Psoas muscle (tissue), 7 donors: ENCODE measurements at regions not wholly inside any gene's neighbourhood (a gene's known extent, or its start where the extent isn't known, plus 50 kb on each side); places are given as distances from the start of the nearest gene placed in this dataset.

ENCODE experiments used
- ATAC-seq, 4 donors: fragments of 200-7000 bp; cut with Tn5 transposase; one replicate each; pipeline ENCODE4 v1.9.1; 2020; ENCODE audit warnings: moderate library complexity in 3 of 4, mild to moderate bottlenecking in 2 of 4
- DNase-seq, 2 donors: peaks; one replicate each; pipeline ENCODE4 v3.0.0-alpha.2; 2020
- H3K27ac ChIP-seq: fragments of 200-600 bp; one replicate; pipeline ENCODE4 v1.8.0; 2022
- H3K27me3 ChIP-seq, 3 donors: fragments of 200-600 bp in 1 of 3; one replicate each; pipeline versions ENCODE4 v1.6.1 to v1.8.0; 2013 to 2022; ENCODE audit warnings: low read length in 2 of 3, mild to moderate bottlenecking in 2 of 3, moderate library complexity in 1 of 3; ENCODE audit not compliant: insufficient read depth in 3 of 3
- H3K36me3 ChIP-seq, 2 donors: fragments of 200-600 bp in 1 of 2; one replicate each; pipeline versions ENCODE4 v1.6.1 to v1.8.0; 2013 to 2022; ENCODE audit warnings: low read depth in 1 of 2, mild to moderate bottlenecking in 1 of 2, moderate library complexity in 1 of 2; ENCODE audit not compliant: insufficient read depth in 1 of 2
- H3K4me1 ChIP-seq: fragments of 200-600 bp; one replicate; pipeline ENCODE4 v1.8.0; 2022
- H3K4me3 ChIP-seq: fragments of 200-600 bp; one replicate; pipeline ENCODE4 v1.8.0; 2022; ENCODE audit warnings: mild to moderate bottlenecking
- H3K9me3 ChIP-seq: fragments of 200-600 bp; one replicate; pipeline ENCODE4 v1.8.0; 2022
- CTCF ChIP-seq: fragments of 200-600 bp; IDR thresholded peaks from one replicate; pipeline ENCODE4 v1.8.0; 2022; ENCODE audit warnings: antibody characterized with exemption
- WGBS, 3 donors: extraction: QIAGEN DNeasy Blood & Tissue Kit; methylation state at CpG; one replicate each; pipeline versions ENCODE4 v1.1.6 to v1.1.7; 2013; 5-methylcytosine and 5-hydroxymethylcytosine counted together
- intact Hi-C, 2 donors: fragments of 100-400 bp; cut with DNase I; formaldehyde crosslinking; loops; one replicate each; pipeline versions ENCODE4 v1.11.0 to v1.14.2; 2022
- donor health status: healthy with polysubstance abuse.
- donor health status: DM: no; HTN: no; CAD: no; lungs with moderate emphysema.
- donor health status: Bipolar disorder and iron deficiency.
- donor health status: healthy.
- donor health status: DM: yes; HTN: yes; CAD: no.
- donor health status: DM: no; HTN: no; CAD: no.
- donor health status: DM: yes; HTN: yes; CAD: no.

- Histone ChIP-seq H3K9me3 (no peaks in the 10 kb centered on the region), H3K36me3 (no peaks in the 10 kb centered on the region), H3K4me1 (no peaks in the 10 kb centered on the region), H3K27me3 (no peaks in the 10 kb centered on the region), H3K4me3 (peak overlapping the region; percentile 43), H3K27ac (no peak overlapping the region)
- DNase-seq (no peak), ATAC-seq (no peak)
- WGBS, 3 donors = 55 to 58% (median 57%) methylated on average over 2 of the region's 2 CpGs
- intact Hi-C loops = no loop called here
- TF ChIP-seq CTCF = peak; percentile 9
Observed at GRCh38 chr5:26482810-26483375, 555.5 kb downstream of the CDH9 start.

- intact Hi-C loops = no loop called here
- no peak for TF ChIP-seq CTCF
- no peak for ATAC-seq
- Histone ChIP-seq H3K9me3 (no peaks in the 10 kb centered on the region), H3K4me3 (peak overlapping the region; percentile 43), H3K4me1 (no peaks in the 10 kb centered on the region), H3K27ac (no peak overlapping the region), H3K36me3 (no peaks in the 10 kb centered on the region), H3K27me3 (no peaks in the 10 kb centered on the region)
- no peak for DNase-seq
- 69 to 75% (median 74%) methylated on average over 5 of the region's 5 CpGs for WGBS, 3 donors
Observed at GRCh38 chr5:26482076-26482809, 556.1 kb downstream of the CDH9 start.

- Histone ChIP-seq H3K9me3 (no peaks in the 10 kb centered on the region), H3K4me3 (no peak overlapping the region), H3K27ac (no peak overlapping the region), H3K36me3 (no peaks in the 10 kb centered on the region), H3K4me1 (no peaks in the 10 kb centered on the region), H3K27me3 (no peaks in the 10 kb centered on the region)
- no peak for DNase-seq
- ATAC-seq = no peak
- no peak for TF ChIP-seq CTCF
- intact Hi-C loops = no loop called here
Observed at GRCh38 chr5:26470439-26470838, 567.9 kb downstream of the CDH9 start.

GRCh38 chr5:26439121-26439520 lies 599.3 kb downstream of the CDH9 start:
- H3K36me3 ChIP-seq = no peaks in the 10 kb centered on the region
- H3K4me1 ChIP-seq = no peaks in the 10 kb centered on the region
- 69 to 72% (median 70%) methylated on average over 1 of the region's 1 CpG for WGBS, 3 donors
- no peaks in the 10 kb centered on the region for H3K27me3 ChIP-seq
- no peak overlapping the region for H3K27ac ChIP-seq
- no peak for DNase-seq
- H3K9me3 ChIP-seq = no peaks in the 10 kb centered on the region
- ATAC-seq = no peak
- no peak overlapping the region for H3K4me3 ChIP-seq
- no peak for TF ChIP-seq CTCF
- intact Hi-C loops = no loop called here

GRCh38 chr5:26434688-26435087 lies 603.7 kb downstream of the CDH9 start:
- no peak for ATAC-seq
- no peak for DNase-seq
- H3K27me3 ChIP-seq = no peaks in the 10 kb centered on the region
- peaks cover under 1% of the 10 kb centered on the region for H3K9me3 ChIP-seq
- WGBS, 3 donors = 65 to 79% (median 76%) methylated on average over 3 of the region's 3 CpGs
- no peaks in the 10 kb centered on the region for H3K36me3 ChIP-seq
- no peaks in the 10 kb centered on the region for H3K4me1 ChIP-seq
- no peak overlapping the region for H3K27ac ChIP-seq
- intact Hi-C loops = no loop called here
- H3K4me3 ChIP-seq = no peak overlapping the region
- no peak for TF ChIP-seq CTCF
